Endothelial cell (in vitro differentiated cells): ENCODE measurements at regions not wholly inside any gene's neighbourhood (a gene's known extent, or its start where the extent isn't known, plus 50 kb on each side); places are given as distances from the start of the nearest gene placed in this dataset.

Experiments used
- DNase-seq: peaks from one replicate; pipeline ENCODE4 v3.0.0; 2021; ENCODE audit warnings: low spot score
- H3K27ac Mint-ChIP-seq: one replicate; pipeline ENCODE4 v1.8.0; 2021; ENCODE audit warnings: mixed read lengths, inconsistent platforms; ENCODE audit not compliant: unreplicated experiment
- H3K27me3 Mint-ChIP-seq: one replicate; pipeline ENCODE4 v1.8.0; 2021; ENCODE audit warnings: mild to moderate bottlenecking, moderate library complexity, mixed read lengths, inconsistent platforms; ENCODE audit not compliant: unreplicated experiment
- H3K36me3 Mint-ChIP-seq: one replicate; pipeline ENCODE4 v1.8.0; 2021; ENCODE audit warnings: mild to moderate bottlenecking, low read depth, mixed read lengths, inconsistent platforms; ENCODE audit not compliant: unreplicated experiment
- H3K4me1 Mint-ChIP-seq: one replicate; pipeline ENCODE4 v1.8.0; 2021; ENCODE audit warnings: mild to moderate bottlenecking, mixed read lengths, inconsistent platforms; ENCODE audit not compliant: unreplicated experiment
- H3K4me3 Mint-ChIP-seq: one replicate; pipeline ENCODE4 v1.8.0; 2021; ENCODE audit warnings: mild to moderate bottlenecking, mixed read lengths, inconsistent platforms; ENCODE audit not compliant: unreplicated experiment
- H3K9me3 Mint-ChIP-seq: one replicate; pipeline ENCODE4 v1.8.0; 2021; ENCODE audit warnings: mixed read lengths, inconsistent platforms; ENCODE audit not compliant: unreplicated experiment
- CTCF ChIP-seq: fragments of 200-600 bp; sonication (generic); IDR thresholded peaks from one replicate; pipeline ENCODE4 v1.5.0; 2021; ENCODE audit warnings: antibody characterized with exemption; ENCODE audit not compliant: unreplicated experiment

- H3K36me3 Mint-ChIP-seq, result no peaks in the 10 kb centered on the region
- H3K9me3 Mint-ChIP-seq, result peaks cover 5% of the 10 kb centered on the region
- no peaks in the 10 kb centered on the region for H3K27me3 Mint-ChIP-seq
- no peak for DNase-seq
- H3K27ac Mint-ChIP-seq, result no peak overlapping the region
- no peak for TF ChIP-seq CTCF
- no peak overlapping the region for H3K4me3 Mint-ChIP-seq
- H3K4me1 Mint-ChIP-seq, result no peaks in the 10 kb centered on the region
Observed at GRCh38 chr6:112401083-112401482, 54.0 kb downstream of the RFPL4B start.

- Mint-ChIP-seq H3K4me3 (no peak overlapping the region), H3K27ac (no peak overlapping the region), H3K27me3 (no peaks in the 10 kb centered on the region), H3K9me3 (no peaks in the 10 kb centered on the region), H3K4me1 (peaks cover 3% of the 10 kb centered on the region), H3K36me3 (no peaks in the 10 kb centered on the region)
- no peak for TF ChIP-seq CTCF
- no peak for DNase-seq
Observed at GRCh38 chr6:112407101-112407590, 60.0 kb downstream of the RFPL4B start.

GRCh38 chr6:112408522-112408921 lies 61.4 kb downstream of the RFPL4B start:
- Mint-ChIP-seq H3K4me3 (no peak overlapping the region), H3K27ac (no peak overlapping the region), H3K9me3 (no peaks in the 10 kb centered on the region), H3K36me3 (no peaks in the 10 kb centered on the region), H3K27me3 (no peaks in the 10 kb centered on the region), H3K4me1 (peaks cover 3% of the 10 kb centered on the region)
- no peak for TF ChIP-seq CTCF
- DNase-seq, result no peak

- Mint-ChIP-seq H3K27me3 (no peaks in the 10 kb centered on the region), H3K27ac (no peak overlapping the region)
Observed at GRCh38 chr6:112409311-112409710, 62.2 kb downstream of the RFPL4B start.

GRCh38 chr6:112413780-112414179 lies 66.7 kb downstream of the RFPL4B start:
- Mint-ChIP-seq H3K36me3 (no peaks in the 10 kb centered on the region), H3K4me1 (no peaks in the 10 kb centered on the region), H3K27ac (no peak overlapping the region), H3K4me3 (no peak overlapping the region), H3K27me3 (no peaks in the 10 kb centered on the region), H3K9me3 (no peaks in the 10 kb centered on the region)
- TF ChIP-seq CTCF, result no peak
- no peak for DNase-seq

More at GRCh38 chr6:112409311-112409710, 62.2 kb downstream of the RFPL4B start:
- TF ChIP-seq CTCF, result no peak
- H3K4me3 Mint-ChIP-seq, result no peak overlapping the region
- no peak for DNase-seq
- H3K36me3 Mint-ChIP-seq, result no peaks in the 10 kb centered on the region
- H3K9me3 Mint-ChIP-seq, result no peaks in the 10 kb centered on the region
- H3K4me1 Mint-ChIP-seq, result peaks cover 3% of the 10 kb centered on the region
